Fibroblast of villous mesenchyme (primary cell): ENCODE measurements at regions not wholly inside any gene's neighbourhood (a gene's known extent, or its start where the extent isn't known, plus 50 kb on each side); places are given as distances from the start of the nearest gene placed in this dataset.

Experiments
- DNase-seq: peaks from one replicate; pipeline ENCODE4 v3.0.0-alpha.2; 2010; ENCODE audit warnings: low read depth
- H3K4me3 ChIP-seq: 2 replicates; pipeline ENCODE4 v1.5.1; 2011; ENCODE audit warnings: low read depth, mild to moderate bottlenecking, low read length
- TF ChIP-seq, protein P1 (sequence below): IDR thresholded peaks from 2 replicates; pipeline ENCODE4 v1.5.1; 2012; ENCODE audit warnings: low read depth, mild to moderate bottlenecking, low read length; ENCODE audit not compliant: insufficient read depth

DNA sequence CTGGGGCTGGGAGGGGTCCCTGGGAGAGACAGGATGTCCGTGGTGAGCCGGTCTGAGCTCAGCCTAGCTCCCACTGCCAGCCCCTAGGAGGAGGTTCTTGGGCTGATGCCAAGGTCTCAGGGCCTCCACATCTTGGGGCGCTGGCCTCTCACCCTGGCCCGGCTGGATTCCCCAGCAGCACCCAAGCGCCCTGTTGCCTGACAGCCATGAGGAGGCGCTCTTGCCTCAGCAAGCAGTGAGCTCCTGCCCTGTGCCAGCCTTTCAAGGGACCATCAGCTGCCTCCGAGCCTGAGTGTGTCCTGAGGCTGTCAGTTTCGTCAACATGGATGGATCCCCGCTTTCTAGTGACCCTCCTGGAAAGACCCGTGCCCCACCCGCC is 234.9 kb upstream of the CIBAR2 start:
- DNase-seq: peak; percentile 44
- TF ChIP-seq, protein P1, sequence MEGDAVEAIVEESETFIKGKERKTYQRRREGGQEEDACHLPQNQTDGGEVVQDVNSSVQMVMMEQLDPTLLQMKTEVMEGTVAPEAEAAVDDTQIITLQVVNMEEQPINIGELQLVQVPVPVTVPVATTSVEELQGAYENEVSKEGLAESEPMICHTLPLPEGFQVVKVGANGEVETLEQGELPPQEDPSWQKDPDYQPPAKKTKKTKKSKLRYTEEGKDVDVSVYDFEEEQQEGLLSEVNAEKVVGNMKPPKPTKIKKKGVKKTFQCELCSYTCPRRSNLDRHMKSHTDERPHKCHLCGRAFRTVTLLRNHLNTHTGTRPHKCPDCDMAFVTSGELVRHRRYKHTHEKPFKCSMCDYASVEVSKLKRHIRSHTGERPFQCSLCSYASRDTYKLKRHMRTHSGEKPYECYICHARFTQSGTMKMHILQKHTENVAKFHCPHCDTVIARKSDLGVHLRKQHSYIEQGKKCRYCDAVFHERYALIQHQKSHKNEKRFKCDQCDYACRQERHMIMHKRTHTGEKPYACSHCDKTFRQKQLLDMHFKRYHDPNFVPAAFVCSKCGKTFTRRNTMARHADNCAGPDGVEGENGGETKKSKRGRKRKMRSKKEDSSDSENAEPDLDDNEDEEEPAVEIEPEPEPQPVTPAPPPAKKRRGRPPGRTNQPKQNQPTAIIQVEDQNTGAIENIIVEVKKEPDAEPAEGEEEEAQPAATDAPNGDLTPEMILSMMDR: peak; percentile 61
- no peak overlapping the region for H3K4me3 ChIP-seq

DNA sequence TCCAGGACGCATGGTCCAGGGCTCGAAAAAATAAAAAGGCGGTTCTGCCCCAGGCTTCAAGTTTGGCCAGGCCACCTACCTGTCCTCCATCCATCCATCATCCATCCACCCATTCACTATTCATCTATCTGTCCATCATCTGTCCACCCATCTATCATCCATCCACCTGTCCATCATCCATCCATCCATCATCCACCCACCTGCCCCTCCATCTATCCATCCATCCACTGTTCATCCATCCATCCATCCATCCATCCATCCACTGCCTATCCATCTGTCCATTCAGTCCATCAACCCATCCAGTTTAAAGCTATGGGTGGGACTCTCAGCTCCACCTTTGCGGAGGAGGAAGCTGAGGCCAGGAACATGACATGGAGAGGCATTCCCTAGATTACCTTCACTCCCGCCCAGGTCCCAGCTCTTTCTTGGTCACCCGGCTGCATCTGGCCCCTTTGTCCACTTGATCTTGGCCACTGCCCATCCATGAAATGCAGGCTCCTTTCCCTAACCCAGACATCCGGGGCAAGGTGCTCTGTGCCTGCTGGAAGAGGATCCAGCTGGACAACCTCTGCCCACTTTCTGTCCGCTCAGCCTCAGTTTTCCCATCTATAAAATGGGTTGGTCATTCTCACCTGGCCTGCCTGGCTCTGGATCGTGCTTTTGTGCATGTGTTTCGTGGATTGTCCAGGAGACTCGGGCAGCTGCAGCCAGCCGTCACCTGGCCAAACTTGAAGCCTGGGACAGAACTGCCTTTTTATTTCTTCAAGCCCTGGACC is 236.0 kb upstream of the CIBAR2 start:
- DNase-seq: no peak
- no peak overlapping the region for H3K4me3 ChIP-seq
- TF ChIP-seq, protein P1: no peak

DNA sequence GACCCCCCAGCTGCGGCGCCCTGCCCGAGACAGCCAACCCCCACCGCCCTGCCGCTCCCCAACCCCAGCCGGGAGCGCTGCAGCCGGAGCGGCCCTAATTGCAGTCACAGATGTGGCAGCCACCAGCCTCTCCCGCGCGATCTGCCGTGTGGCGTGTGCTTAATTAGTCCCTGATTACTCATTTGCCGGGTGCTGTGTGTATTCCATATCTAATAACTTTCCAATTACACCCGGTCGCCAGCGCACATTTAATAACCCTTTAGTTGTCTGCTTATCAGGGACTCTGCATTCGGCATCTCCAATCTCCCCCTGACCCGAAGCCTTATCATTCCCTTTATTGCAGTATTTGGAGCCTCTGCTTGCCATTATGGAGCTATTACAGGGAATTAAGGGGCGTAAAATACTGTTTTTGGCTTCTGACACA is 236.7 kb upstream of the CIBAR2 start:
- TF ChIP-seq, protein P1: no peak
- H3K4me3 ChIP-seq: no peak overlapping the region
- DNase-seq: no peak

DNA sequence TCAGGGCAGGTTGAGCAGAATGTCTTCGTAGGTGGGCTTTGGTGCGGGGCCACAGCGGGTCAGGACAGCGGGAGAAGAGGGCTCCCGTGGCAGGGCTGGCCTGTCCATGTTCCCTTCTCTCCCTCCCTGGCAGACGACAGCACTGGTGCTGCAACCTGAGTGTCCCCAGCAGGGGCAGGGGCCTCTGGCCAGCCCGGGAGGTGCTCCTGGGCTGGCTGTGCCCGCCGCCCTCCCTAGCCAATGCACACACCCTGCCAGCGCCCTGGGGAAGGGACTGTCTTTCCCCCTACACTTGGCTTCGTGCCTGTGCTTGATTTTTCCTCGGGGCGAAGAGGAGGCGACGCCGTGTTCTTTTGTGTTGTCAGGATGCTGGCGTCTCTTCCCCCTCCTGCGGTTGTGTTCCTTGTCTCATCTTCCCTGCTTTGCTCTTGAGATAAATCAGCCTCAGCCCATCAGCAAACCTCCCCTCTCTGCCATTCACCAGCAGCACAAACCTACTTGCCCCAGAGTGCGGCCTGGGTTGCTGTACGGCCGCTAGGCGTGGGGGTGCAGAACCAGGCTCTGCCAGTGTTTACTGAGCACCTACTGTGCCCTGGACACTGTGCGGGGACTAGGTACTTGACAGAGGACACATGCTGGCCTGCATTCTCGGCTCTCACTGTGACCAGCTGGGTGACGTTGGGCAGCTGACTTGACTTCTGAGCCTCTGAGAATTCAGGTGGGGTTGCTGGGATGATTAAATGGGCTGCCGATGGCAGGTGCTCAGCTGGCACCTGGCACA is 237.3 kb upstream of the CIBAR2 start:
- DNase-seq: no peak
- TF ChIP-seq, protein P1: no peak
- no peak overlapping the region for H3K4me3 ChIP-seq

DNA sequence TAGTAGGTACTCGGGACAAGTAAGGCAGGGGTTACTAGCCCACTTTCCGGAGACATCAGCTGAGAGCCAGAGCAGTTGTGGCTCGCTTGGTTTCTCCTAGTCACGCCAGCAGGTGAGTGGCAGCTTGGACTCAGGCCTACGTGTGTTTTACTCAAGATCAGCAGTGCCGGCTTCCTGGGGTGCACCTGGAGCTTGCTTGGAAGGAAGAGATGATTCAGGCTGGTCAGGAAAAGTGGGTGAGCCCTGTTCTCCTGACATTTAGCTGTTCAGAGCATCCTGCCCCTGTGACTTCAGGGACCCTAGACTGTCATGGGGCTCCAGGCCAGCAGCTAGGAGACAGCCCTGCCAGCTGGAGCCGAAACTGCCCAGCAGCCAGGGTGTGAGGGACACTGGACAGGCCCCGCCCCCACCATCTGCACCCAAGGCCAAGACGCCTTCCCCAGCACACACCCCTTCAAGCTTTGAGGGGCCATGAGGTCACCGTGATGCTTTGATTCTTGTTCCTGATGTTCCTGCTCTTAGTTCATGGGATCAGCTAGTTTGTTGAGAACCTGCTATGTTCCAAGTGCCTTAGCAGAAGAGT is 238.0 kb upstream of the CIBAR2 start:
- TF ChIP-seq, protein P1: no peak
- no peak for DNase-seq
- no peak overlapping the region for H3K4me3 ChIP-seq

DNA sequence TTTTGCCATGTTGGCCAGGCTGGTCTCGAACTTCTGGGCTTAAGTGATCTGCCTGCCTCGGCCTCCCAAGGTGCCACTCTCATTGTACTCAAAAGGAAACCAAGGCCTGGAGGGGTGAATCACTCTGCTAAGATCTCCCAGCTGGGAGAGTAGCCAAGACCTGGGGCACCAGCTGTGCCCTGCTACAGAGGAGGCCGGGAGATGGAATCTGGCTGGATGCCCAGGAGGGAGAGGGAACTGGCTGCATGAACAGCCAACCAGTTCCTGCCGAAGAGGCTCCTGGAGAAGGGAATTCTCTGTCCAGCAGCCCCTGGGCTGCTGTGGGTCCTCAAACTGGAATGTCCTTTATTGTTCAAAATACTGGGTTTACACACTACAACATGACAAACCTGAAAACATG is 238.7 kb upstream of the CIBAR2 start:
- H3K4me3 ChIP-seq: no peak overlapping the region
- TF ChIP-seq, protein P1: no peak
- DNase-seq: peak; percentile 98
